Ovary (tissue), 3 donors: ENCODE measurements at regions not wholly inside any gene's neighbourhood (a gene's known extent, or its start where the extent isn't known, plus 50 kb on each side); places are given as distances from the start of the nearest gene placed in this dataset.

Source experiments
- EP300 ChIP-seq: sonication (generic); formaldehyde crosslinking; IDR thresholded peaks from one replicate; pipeline ENCODE4 v1.6.1; 2017; ENCODE audit warnings: antibody characterized with exemption
- POLR2A ChIP-seq: fragments of 450-650 bp; IDR thresholded peaks from one replicate; pipeline ENCODE4 v1.6.1; 2017; ENCODE audit warnings: antibody characterized with exemption, mild to moderate bottlenecking, moderate library complexity
- TF ChIP-seq, protein P1 (sequence below), 3 donors: fragments of 450-650 bp in 2 of 3; fragments of 200-600 bp in 1 of 3; IDR thresholded peaks; one replicate each; pipeline versions ENCODE4 v1.5.1 to v1.8.0; 2016 to 2022; ENCODE audit warnings: antibody characterized with exemption in 3 of 3, mild to moderate bottlenecking in 1 of 3
- donor health status: DM: no; HTN: no; CAD: no.

- TF ChIP-seq, protein P1, sequence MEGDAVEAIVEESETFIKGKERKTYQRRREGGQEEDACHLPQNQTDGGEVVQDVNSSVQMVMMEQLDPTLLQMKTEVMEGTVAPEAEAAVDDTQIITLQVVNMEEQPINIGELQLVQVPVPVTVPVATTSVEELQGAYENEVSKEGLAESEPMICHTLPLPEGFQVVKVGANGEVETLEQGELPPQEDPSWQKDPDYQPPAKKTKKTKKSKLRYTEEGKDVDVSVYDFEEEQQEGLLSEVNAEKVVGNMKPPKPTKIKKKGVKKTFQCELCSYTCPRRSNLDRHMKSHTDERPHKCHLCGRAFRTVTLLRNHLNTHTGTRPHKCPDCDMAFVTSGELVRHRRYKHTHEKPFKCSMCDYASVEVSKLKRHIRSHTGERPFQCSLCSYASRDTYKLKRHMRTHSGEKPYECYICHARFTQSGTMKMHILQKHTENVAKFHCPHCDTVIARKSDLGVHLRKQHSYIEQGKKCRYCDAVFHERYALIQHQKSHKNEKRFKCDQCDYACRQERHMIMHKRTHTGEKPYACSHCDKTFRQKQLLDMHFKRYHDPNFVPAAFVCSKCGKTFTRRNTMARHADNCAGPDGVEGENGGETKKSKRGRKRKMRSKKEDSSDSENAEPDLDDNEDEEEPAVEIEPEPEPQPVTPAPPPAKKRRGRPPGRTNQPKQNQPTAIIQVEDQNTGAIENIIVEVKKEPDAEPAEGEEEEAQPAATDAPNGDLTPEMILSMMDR (IDR thresholded peaks at IDR 0.05): no peak
- TF ChIP-seq POLR2A (no peak), EP300 (no peak)
Observed at GRCh38 chr4:28488021-28488420, 1627.4 kb downstream of the STIM2 start.
